ENCODE measurements at regions not wholly inside any gene's neighbourhood (a gene's known extent, or its start where the extent isn't known, plus 50 kb on each side); places are given as distances from the start of the nearest gene placed in this dataset.

DNA sequence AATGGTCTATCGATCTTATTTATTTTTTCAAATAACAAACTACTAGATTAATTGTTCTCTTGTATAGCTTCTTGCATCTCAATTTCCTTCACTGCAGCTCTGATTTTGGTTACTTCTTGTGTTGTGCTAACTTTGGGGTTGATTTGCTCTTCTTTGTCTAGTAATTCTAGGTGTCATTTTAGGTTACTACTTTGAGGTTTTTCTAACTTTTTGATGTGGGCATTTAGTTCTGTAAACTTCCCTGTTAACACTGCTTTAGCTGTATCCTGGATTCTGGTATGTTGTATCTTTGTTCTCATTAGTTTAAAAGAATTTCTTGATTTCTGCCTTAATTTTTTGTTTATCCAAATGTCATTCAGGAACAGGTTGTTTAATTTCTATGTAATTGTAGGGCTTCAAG, 1188.0 kb downstream of the DNAJB9 start:
- ATAC-seq (no peak), DNase-seq (no peak)
- no peaks in the 10 kb centered on the region for H3K9me3 ChIP-seq (ENCODE audit: control insufficient read depth, low read length)
- intact Hi-C loops (cut with DNase I), result no loop called here
- H3K27ac ChIP-seq (ENCODE audit: low read length), result no peak overlapping the region
- WGBS, result 63% methylated on average over 1 of the region's 1 CpG
- no peaks in the 10 kb centered on the region for H3K27me3 ChIP-seq (ENCODE audit: control insufficient read depth, insufficient read depth)
- H3K4me1 ChIP-seq (ENCODE audit: control insufficient read depth, insufficient read depth, low read length), result no peaks in the 10 kb centered on the region
- no peak overlapping the region for H3K4me3 ChIP-seq (ENCODE audit: low read length)

DNA sequence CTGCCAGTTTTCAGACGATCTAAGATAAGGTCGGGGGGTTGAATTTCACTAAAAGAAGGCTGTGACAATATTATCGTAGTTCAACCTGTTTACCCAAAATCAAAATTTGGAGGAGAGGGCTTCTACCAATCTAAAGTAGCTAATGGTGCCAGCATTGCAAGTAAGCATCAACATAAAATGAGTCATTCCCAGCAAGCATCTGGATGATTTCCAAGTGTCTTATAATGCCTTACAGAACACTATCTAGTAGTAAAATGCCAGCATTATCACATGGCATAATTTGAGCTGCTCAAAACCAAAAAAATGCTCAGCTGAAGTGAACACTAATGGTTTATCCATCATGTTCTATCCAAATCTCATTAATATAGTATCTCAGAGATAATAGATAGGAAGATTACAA, 1193.9 kb downstream of the DNAJB9 start:
- intact Hi-C loops (cut with DNase I), result no loop called here
- DNase-seq (no peak), ATAC-seq (no peak)
- 67% methylated on average over 3 of the region's 3 CpGs for WGBS
- H3K4me1 ChIP-seq (ENCODE audit: control insufficient read depth, insufficient read depth, low read length), result no peaks in the 10 kb centered on the region
- H3K4me3 ChIP-seq (ENCODE audit: low read length), result no peak overlapping the region
- H3K9me3 ChIP-seq (ENCODE audit: control insufficient read depth, low read length), result no peaks in the 10 kb centered on the region
- no peak overlapping the region for H3K27ac ChIP-seq (ENCODE audit: low read length)
- H3K27me3 ChIP-seq (ENCODE audit: control insufficient read depth, insufficient read depth), result no peaks in the 10 kb centered on the region

DNA sequence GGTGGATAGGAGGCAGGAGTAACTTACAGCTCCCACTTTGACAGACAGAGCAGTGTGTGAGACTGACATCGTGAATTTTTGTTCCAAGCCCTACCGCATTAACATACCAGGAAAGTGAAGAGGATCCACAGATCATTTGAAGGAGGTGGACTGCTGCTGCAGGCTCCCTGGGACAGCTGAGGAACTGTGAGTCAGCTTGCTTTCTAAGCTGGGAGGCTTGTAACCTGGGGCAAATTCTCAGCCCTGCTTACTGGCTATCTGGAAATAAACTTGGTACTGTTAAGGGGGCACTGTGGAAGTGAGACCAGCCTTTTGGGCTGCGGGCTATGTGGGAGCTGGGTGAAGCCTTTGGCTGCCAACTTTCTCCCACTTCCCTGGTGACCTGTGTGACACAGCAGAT, 1202.5 kb downstream of the DNAJB9 start:
- H3K27me3 ChIP-seq (ENCODE audit: control insufficient read depth, insufficient read depth), result no peaks in the 10 kb centered on the region
- 89% methylated on average over 3 of the region's 3 CpGs for WGBS
- intact Hi-C loops (cut with DNase I), result no loop called here
- H3K4me1 ChIP-seq (ENCODE audit: control insufficient read depth, insufficient read depth, low read length), result no peaks in the 10 kb centered on the region
- ATAC-seq, result no peak
- DNase-seq, result no peak
- no peak overlapping the region for H3K4me3 ChIP-seq (ENCODE audit: low read length)
- no peak overlapping the region for H3K27ac ChIP-seq (ENCODE audit: low read length)
- no peaks in the 10 kb centered on the region for H3K9me3 ChIP-seq (ENCODE audit: control insufficient read depth, low read length)

DNA sequence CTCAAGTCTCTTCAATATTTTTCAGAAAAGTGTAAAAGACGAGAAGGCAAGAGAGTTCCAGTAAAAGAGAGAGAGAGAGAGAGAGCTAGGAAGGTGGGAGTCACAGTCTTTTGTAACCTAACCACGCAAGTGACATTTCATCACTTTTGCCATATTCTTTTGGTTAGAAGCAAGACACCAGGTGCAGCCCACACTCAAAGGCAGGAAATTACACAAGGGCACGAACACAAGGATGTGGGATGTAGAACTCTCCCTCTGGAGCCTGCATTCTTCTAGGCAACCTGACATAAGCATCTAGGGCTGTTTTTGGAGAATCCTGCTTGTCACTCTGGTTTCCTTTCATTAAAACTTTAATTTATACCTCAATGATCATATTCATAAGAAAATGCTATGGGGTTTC, 1213.1 kb downstream of the DNAJB9 start:
- no peaks in the 10 kb centered on the region for H3K27me3 ChIP-seq (ENCODE audit: control insufficient read depth, insufficient read depth)
- H3K27ac ChIP-seq (ENCODE audit: low read length), result no peak overlapping the region
- WGBS, result 70% methylated on average over 3 of the region's 3 CpGs
- H3K4me1 ChIP-seq (ENCODE audit: control insufficient read depth, insufficient read depth, low read length), result no peaks in the 10 kb centered on the region
- no peaks in the 10 kb centered on the region for H3K9me3 ChIP-seq (ENCODE audit: control insufficient read depth, low read length)
- DNase-seq, result no peak
- no peak overlapping the region for H3K4me3 ChIP-seq (ENCODE audit: low read length)
- ATAC-seq, result no peak
- intact Hi-C loops (cut with DNase I), result no loop called here

DNA sequence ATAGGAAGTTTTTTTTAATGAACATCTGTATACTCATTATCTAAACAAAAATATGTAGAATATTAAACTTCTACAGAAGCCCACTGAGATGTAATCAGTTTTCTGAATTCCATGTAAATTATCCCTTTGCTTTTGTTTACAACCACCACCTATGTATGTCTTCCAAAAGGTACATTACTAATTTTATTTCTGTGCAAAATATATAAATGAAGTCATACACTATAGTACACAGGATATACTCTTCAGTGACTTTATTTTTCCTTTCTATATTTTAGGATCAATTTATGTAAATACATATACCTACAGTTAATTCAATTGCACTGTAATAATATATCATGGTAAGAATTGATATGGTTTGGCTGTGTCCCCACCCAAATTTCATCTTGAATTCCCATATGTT, 1236.9 kb downstream of the DNAJB9 start:
- Histone ChIP-seq H3K4me1 (ENCODE audit: control insufficient read depth, insufficient read depth, low read length) (no peaks in the 10 kb centered on the region), H3K27ac (ENCODE audit: low read length) (no peak overlapping the region), H3K27me3 (ENCODE audit: control insufficient read depth, insufficient read depth) (no peaks in the 10 kb centered on the region), H3K9me3 (ENCODE audit: control insufficient read depth, low read length) (no peaks in the 10 kb centered on the region), H3K4me3 (ENCODE audit: low read length) (no peak overlapping the region)
- ATAC-seq, result no peak
- intact Hi-C loops (cut with DNase I), result no loop called here
- no peak for DNase-seq

DNA sequence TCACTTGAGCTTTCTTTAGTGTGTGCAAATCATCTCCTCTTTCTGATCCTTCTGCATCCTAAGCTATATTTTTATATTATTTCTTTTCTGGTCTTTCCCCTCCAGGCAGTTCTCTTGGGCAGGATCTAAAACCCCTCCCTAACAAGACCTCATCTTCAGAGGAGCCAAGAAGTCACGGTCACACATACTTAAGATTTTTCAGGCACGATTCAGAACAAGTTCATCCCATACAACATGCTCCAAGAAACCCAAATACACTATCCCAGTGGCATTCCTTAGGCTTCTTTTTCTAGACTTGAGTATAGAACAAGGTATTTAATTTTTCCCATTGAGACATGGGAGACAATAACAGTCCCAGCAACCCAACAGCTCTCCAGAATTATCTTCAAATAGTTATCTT, 1251.5 kb downstream of the DNAJB9 start:
- WGBS, result 66% methylated on average over 2 of the region's 2 CpGs
- H3K27me3 ChIP-seq (ENCODE audit: control insufficient read depth, insufficient read depth), result no peaks in the 10 kb centered on the region
- no peaks in the 10 kb centered on the region for H3K9me3 ChIP-seq (ENCODE audit: control insufficient read depth, low read length)
- intact Hi-C loops (cut with DNase I), result no loop called here
- ATAC-seq (no peak), DNase-seq (no peak)
- H3K4me1 ChIP-seq (ENCODE audit: control insufficient read depth, insufficient read depth, low read length), result no peaks in the 10 kb centered on the region
- H3K4me3 ChIP-seq (ENCODE audit: low read length), result no peak overlapping the region
- H3K27ac ChIP-seq (ENCODE audit: low read length), result no peak overlapping the region

DNA sequence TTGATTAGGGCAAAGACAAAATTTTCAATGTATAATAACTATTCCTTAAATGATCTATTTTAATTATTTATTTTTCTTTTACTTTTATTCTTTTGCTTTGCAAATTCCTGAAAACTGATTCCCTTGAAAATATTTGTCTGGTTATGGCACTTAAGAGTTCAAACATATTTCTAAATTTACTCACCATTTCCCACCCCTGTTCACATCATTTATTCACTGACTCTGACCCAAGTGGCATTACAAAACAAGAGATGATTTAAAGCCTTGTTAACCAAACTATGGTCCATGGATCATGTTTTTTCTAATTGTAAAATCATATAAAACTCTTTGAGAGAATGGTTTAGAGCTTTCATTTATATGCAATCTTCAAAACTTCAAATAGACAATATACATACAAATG, 1256.1 kb upstream of the LRRN3 start:
- DNase-seq (no peak), ATAC-seq (no peak)
- Histone ChIP-seq H3K9me3 (ENCODE audit: control insufficient read depth, low read length) (no peaks in the 10 kb centered on the region), H3K4me1 (ENCODE audit: control insufficient read depth, insufficient read depth, low read length) (no peaks in the 10 kb centered on the region), H3K4me3 (ENCODE audit: low read length) (no peak overlapping the region), H3K27ac (ENCODE audit: low read length) (no peak overlapping the region), H3K27me3 (ENCODE audit: control insufficient read depth, insufficient read depth) (no peaks in the 10 kb centered on the region)
- intact Hi-C loops (cut with DNase I), result no loop called here

DNA sequence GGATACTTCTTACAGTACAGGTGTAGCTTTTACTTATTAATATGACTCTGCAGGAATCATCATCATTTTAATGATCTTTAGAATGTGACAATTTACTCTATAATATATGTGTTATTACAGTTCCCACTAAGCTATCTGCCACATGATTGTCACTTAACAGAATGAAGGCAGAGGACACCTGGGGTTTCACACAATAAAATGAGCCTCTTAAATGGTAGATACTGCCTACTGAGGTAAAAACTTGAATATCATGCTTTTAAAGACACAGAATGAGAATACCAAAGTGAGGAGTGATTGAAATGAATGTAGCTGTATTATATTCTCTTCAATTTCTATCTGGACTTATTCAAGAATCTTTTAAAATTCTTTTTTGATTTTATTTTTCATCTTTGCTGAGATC, 1255.3 kb upstream of the LRRN3 start:
- ATAC-seq (no peak), DNase-seq (no peak)
- intact Hi-C loops (cut with DNase I), result no loop called here
- no peaks in the 10 kb centered on the region for H3K9me3 ChIP-seq (ENCODE audit: control insufficient read depth, low read length)
- no peak overlapping the region for H3K27ac ChIP-seq (ENCODE audit: low read length)
- H3K27me3 ChIP-seq (ENCODE audit: control insufficient read depth, insufficient read depth), result no peaks in the 10 kb centered on the region
- no peaks in the 10 kb centered on the region for H3K4me1 ChIP-seq (ENCODE audit: control insufficient read depth, insufficient read depth, low read length)
- no peak overlapping the region for H3K4me3 ChIP-seq (ENCODE audit: low read length)

DNA sequence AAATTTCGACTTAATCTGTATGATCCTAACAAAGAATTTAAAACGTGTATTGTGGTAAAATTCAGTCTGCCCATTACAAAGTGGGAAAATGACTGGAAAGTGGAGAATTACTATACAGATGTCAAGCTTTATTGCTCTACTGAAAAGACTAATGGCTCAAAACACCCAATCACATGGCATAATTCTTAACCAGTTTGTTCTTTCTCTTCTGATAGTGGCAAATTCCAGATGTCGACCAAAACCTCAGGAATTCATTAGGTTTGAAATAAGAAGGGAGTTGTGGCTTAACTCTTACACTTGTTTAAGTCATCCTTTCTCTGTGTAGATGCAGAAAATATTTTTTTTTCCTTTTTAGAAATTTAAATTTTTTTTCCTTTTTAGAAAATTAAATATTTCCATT, 1254.9 kb upstream of the LRRN3 start:
- Histone ChIP-seq H3K9me3 (ENCODE audit: control insufficient read depth, low read length) (no peaks in the 10 kb centered on the region), H3K27ac (ENCODE audit: low read length) (no peak overlapping the region)
- intact Hi-C loops (cut with DNase I), result no loop called here

DNA sequence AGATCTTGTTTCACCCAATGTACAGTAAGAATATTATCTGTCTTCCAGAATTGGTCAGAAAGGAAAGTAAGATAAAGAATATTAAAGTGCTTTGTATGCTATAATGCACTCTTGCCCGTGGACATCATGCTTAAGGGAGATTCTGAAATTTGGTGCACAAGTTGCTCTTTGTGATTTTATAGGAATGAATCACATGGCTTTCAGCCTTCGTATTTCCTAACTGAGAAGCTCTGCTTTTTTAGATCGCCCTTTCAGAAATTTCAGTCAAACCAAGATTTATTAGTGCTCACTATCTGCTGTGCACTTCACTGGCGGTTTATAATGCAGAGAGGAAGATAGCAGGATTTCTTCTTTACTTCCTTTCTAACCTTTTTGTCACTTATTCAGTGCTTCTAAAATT, 1248.5 kb upstream of the LRRN3 start:
- no peaks in the 10 kb centered on the region for H3K27me3 ChIP-seq (ENCODE audit: control insufficient read depth, insufficient read depth)
- H3K4me1 ChIP-seq (ENCODE audit: control insufficient read depth, insufficient read depth, low read length), result no peaks in the 10 kb centered on the region
- no peak overlapping the region for H3K27ac ChIP-seq (ENCODE audit: low read length)
- ATAC-seq (no peak), DNase-seq (no peak)
- 78% methylated on average over 4 of the region's 4 CpGs for WGBS
- H3K4me3 ChIP-seq (ENCODE audit: low read length), result no peak overlapping the region
- H3K9me3 ChIP-seq (ENCODE audit: control insufficient read depth, low read length), result no peaks in the 10 kb centered on the region
- intact Hi-C loops (cut with DNase I), result no loop called here

More for the DNA sequence above, 1254.9 kb upstream of the LRRN3 start:
- Histone ChIP-seq H3K4me1 (ENCODE audit: control insufficient read depth, insufficient read depth, low read length) (no peaks in the 10 kb centered on the region), H3K4me3 (ENCODE audit: low read length) (no peak overlapping the region), H3K27me3 (ENCODE audit: control insufficient read depth, insufficient read depth) (no peaks in the 10 kb centered on the region)
- 85% methylated on average over 3 of the region's 3 CpGs for WGBS
- ATAC-seq, result no peak
- DNase-seq, result no peak

DNA sequence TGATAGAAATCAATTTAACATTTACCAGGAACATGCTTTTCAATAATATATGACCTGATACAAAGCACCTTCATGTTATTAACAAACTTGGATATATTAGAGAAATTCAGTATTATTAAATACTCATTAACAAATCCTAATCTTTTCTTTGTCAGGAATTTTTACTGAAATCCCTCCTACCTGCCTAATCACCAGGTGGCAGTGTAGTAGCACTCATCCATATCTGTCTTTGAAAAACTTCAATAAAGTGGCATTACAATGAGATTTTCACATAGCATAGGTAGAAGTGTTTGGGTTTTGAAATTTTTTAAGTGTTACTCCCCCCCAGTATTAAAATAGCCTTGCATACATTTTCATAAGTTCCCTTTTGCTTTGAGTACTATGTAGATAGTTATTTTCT, 1246.6 kb upstream of the LRRN3 start:
- intact Hi-C loops (cut with DNase I), result no loop called here
- Histone ChIP-seq H3K27ac (ENCODE audit: low read length) (no peak overlapping the region), H3K27me3 (ENCODE audit: control insufficient read depth, insufficient read depth) (no peaks in the 10 kb centered on the region), H3K9me3 (ENCODE audit: control insufficient read depth, low read length) (no peaks in the 10 kb centered on the region), H3K4me1 (ENCODE audit: control insufficient read depth, insufficient read depth, low read length) (no peaks in the 10 kb centered on the region), H3K4me3 (ENCODE audit: low read length) (no peak overlapping the region)
- no peak for DNase-seq
- ATAC-seq, result no peak

DNA sequence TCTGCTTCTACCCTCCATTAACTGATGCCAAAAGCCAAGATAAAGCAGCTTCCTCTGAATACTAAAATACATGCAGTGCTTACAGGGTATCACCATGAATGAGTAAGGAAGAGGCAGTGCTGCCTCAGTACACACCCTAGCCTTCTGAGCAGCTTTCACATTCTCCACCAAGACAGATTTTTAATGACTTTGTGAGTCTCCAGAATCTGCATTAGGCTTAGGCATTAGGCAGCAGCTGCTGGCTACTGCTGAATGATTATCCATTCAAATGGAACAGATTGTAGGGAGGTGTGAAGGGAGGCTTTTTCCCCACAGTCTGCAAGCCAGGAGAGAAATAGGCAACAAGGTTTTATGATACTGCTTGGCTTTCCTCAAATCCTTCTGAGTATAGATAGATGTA, 1226.7 kb upstream of the LRRN3 start:
- no peak overlapping the region for H3K27ac ChIP-seq (ENCODE audit: low read length)
- DNase-seq (no peak), ATAC-seq (no peak)
- intact Hi-C loops (cut with DNase I), result no loop called here
- H3K4me1 ChIP-seq (ENCODE audit: control insufficient read depth, insufficient read depth, low read length), result no peaks in the 10 kb centered on the region
- H3K4me3 ChIP-seq (ENCODE audit: low read length), result no peak overlapping the region
- no peaks in the 10 kb centered on the region for H3K27me3 ChIP-seq (ENCODE audit: control insufficient read depth, insufficient read depth)
- H3K9me3 ChIP-seq (ENCODE audit: control insufficient read depth, low read length), result no peaks in the 10 kb centered on the region
